Mesodermal cell (in vitro differentiated cells): ENCODE measurements at regions not wholly inside any gene's neighbourhood (a gene's known extent, or its start where the extent isn't known, plus 50 kb on each side); places are given as distances from the start of the nearest gene placed in this dataset.

Experiments
- H3K27ac ChIP-seq: 2 replicates; pipeline ENCODE4 v1.7.0; 2013; ENCODE audit warnings: mild to moderate bottlenecking, low read depth, low read length, moderate library complexity; ENCODE audit not compliant: severe bottlenecking
- H3K36me3 ChIP-seq: 2 replicates; pipeline ENCODE4 v1.7.1; 2013; ENCODE audit warnings: mild to moderate bottlenecking, low read length, moderate library complexity; ENCODE audit not compliant: control insufficient read depth, insufficient read depth
- H3K4me1 ChIP-seq: one replicate; pipeline ENCODE4 v1.7.1; 2013; ENCODE audit warnings: mild to moderate bottlenecking, low read length; ENCODE audit not compliant: insufficient read depth, control insufficient read depth, poor library complexity, severe bottlenecking
- H3K4me3 ChIP-seq: 2 replicates; pipeline ENCODE4 v1.7.0; 2013; ENCODE audit warnings: low read length, control low read depth, mild to moderate bottlenecking; ENCODE audit not compliant: insufficient read depth, poor library complexity, severe bottlenecking; ENCODE audit errors: extremely low read depth
- H3K9me3 ChIP-seq: 2 replicates; pipeline ENCODE4 v1.7.1; 2013; ENCODE audit warnings: mild to moderate bottlenecking, low read length, moderate library complexity; ENCODE audit not compliant: control insufficient read depth
- WGBS, 2 experiments: methylation state at CpG; one replicate each; pipeline ENCODE4 v1.1.5; 2013; ENCODE audit warnings: missing lambda C conversion rate in 2 of 2; ENCODE audit not compliant: insufficient coverage in 2 of 2; 5-methylcytosine and 5-hydroxymethylcytosine counted together

DNA sequence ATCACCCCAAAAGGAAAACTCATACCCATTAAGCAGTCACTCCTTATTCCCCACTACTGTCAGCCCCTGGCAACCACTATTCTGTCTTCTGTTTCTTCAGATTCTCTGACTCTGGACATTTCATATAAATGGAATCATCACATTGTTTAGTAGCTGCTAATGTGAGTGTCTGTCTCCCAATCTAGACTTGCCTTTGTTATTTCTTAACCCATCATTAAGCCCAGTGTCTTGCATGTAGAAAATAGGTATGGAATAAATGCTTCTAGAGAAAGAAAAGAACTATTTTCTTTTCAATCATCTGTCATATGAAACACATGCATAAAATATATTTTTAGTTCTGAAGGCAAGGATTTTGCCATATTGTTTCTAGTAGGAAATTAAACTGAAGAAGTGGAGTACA lies 610.0 kb downstream of the PLPP3 start:
- Histone ChIP-seq H3K9me3 (no peaks in the 10 kb centered on the region), H3K4me1 (no peaks in the 10 kb centered on the region), H3K36me3 (no peaks in the 10 kb centered on the region), H3K4me3 (no peak overlapping the region), H3K27ac (no peak overlapping the region)

DNA sequence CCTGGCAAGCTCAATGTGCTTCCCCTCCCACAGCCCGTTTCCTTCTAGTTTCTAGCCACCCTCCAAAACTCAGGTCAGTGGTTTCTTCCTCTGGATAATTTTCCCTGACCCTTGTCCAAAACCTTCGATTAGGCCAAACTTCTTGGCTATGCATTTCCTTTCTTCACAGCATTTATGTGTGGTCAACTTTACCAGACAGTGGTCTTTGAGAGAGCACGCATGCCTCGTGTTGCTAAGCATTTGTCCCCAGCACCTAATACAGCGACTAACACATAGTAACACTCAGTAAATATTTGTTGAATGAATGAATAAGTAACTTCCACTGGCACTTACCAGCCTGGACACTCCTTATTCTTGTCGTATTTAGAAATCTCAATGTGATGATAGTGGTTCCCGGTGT lies 610.7 kb downstream of the PLPP3 start:
- Histone ChIP-seq H3K36me3 (no peaks in the 10 kb centered on the region), H3K27ac (no peak overlapping the region), H3K4me3 (no peak overlapping the region), H3K9me3 (no peaks in the 10 kb centered on the region), H3K4me1 (no peaks in the 10 kb centered on the region)
- WGBS, 2 experiments: 93 to 98% methylated on average over 1 to 4 of the region's 7 CpGs

DNA sequence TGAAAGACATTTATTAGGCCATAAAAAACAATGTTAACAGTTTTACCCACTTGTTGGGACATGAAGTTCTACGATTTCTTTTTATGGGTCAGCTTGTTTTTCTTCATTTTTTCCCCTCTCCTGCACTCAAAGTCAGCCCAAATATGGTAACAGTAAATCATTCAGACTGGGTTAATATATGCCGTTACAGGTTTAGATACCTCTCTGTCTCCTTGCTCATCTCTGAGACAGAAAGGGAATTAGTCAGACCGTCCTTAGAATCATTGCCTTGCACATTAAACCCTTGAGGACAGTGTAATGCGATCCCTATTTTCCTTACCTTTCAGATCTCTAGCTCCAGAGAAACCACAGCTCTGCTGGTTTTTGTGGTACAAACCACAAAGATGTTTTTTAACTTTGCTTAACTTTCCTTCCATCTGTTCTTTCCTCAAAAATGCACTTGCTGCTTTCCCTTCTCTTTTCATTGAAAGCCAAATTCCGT lies 613.3 kb downstream of the PLPP3 start:
- H3K4me1 ChIP-seq: no peaks in the 10 kb centered on the region
- 88 to 95% methylated on average over 5 of the region's 5 CpGs for WGBS, 2 experiments

DNA sequence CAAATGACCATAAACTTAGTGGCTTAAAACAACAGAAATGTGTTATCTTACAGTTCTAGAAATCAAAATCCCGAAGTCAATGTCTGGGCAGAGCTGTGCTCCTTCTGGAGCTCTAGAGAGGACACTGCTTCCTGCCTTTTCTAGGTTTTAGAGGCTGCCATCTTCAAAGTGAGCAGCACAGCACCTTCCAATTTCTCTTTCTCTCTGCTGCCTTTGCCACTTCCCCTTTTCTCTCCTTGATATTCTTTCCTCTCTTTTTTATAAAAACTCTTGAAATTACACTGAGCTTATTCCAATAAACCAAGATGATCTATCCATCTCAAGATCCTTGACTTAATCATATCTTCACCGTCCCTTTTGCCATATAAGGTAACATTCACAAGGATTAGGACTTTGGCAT lies 616.9 kb downstream of the PLPP3 start:
- WGBS, 2 experiments: 78 to 88% methylated on average over 1 of the region's 2 CpGs
- H3K4me1 ChIP-seq: no peaks in the 10 kb centered on the region
- H3K36me3 ChIP-seq: no peaks in the 10 kb centered on the region
- H3K4me3 ChIP-seq: no peak overlapping the region
- H3K9me3 ChIP-seq: no peaks in the 10 kb centered on the region
- no peak overlapping the region for H3K27ac ChIP-seq

More for the DNA sequence above, 613.3 kb downstream of the PLPP3 start:
- Histone ChIP-seq H3K9me3 (no peaks in the 10 kb centered on the region), H3K27ac (no peak overlapping the region), H3K36me3 (no peaks in the 10 kb centered on the region), H3K4me3 (no peak overlapping the region)

DNA sequence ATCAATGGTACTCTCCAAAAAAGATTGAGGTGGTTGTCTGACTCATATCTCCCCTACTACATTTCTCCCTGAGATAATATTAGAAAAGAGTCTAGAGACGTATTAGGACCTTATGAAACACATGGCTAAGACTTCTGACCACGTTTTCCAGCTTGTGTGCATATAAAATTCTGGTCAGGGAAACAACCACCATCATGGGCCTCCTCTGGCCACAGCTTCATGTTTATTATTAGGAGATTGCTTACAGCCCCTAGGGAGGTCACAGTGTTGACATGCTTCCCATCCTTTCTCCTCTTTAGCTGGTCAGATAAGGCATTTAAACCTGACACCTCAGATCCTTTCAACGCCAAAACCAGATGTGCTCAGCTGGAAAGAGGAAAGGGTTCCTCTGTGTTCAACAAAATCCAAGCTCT lies 620.2 kb downstream of the PLPP3 start:
- H3K27ac ChIP-seq: no peak overlapping the region
- WGBS, 2 experiments: 88% methylated on average over 2 of the region's 3 CpGs; no CpG with 5 or more reads in 1 of the 2 experiments
- no peaks in the 10 kb centered on the region for H3K4me1 ChIP-seq
- no peaks in the 10 kb centered on the region for H3K9me3 ChIP-seq
- no peaks in the 10 kb centered on the region for H3K36me3 ChIP-seq
- no peak overlapping the region for H3K4me3 ChIP-seq

DNA sequence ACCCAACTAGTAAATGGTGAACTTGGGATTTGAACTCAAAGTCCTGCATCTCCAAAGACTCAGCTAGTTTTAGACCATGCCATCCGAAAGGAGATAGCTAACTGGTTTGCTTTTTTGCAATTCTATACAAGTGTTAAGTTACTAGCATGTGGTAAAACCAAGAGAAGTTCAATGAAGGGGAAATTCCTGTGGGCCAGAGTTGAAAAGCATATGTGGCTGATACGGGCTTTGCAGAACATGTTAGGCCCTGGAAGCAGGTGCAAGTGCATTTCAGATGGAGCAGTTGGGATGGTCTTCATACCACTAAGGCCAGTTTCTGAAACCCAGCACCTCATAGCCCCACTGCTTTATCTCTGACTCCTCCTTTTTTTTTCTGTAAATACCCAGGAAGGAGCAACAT lies 620.9 kb downstream of the PLPP3 start:
- Histone ChIP-seq H3K36me3 (no peaks in the 10 kb centered on the region), H3K4me1 (no peaks in the 10 kb centered on the region), H3K4me3 (no peak overlapping the region), H3K27ac (no peak overlapping the region), H3K9me3 (no peaks in the 10 kb centered on the region)
- WGBS, 2 experiments: 67 to 74% methylated on average over 2 of the region's 2 CpGs

DNA sequence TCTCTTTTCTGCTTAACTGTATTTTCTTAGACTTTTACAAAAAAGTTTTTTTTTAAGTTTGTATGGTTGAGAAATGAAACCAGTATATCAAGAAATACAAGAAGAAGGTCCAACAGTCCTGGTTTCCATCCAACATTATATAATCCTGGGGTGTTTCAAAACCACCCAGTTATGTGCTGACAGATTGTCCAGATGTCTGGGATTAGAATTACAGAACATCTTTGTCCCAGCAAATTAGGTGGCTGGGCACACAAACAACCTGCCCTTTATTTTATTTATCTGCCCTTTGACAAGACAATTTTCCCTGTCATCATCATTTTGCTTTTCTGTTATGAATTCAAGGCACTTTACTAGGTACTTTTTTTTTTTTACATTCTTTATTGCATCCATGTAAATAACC lies 622.1 kb downstream of the PLPP3 start:
- H3K4me1 ChIP-seq: no peaks in the 10 kb centered on the region
- H3K9me3 ChIP-seq: no peaks in the 10 kb centered on the region
- H3K36me3 ChIP-seq: no peaks in the 10 kb centered on the region
- no peak overlapping the region for H3K4me3 ChIP-seq
- H3K27ac ChIP-seq: no peak overlapping the region

DNA sequence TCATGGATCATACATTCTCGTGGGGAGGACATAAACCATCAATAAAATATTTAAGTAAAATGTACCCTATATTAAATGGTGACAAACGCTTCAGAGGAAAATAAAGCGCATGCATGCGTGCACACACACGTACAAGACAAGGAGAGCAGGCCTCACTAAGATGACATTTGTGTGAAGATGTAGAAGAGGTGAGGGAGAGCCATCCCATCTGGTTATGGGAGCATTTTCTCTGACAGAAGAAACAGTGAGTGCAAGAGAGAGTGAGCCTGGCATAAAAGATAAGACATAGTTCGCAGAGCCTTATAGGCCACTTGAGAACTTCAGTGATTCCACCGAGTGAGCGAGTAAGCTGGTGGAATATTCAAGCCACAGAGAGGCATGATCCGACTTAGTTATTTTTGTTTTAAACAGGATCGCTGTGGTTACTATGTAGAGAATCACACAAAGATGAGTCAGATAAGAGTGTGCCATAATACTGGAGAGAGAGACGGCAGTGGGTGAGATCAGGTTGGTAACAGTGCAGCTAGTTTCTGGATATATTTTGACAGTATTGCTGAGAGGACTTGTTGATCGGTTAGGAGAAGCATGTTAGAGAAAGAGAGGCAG lies 624.2 kb downstream of the PLPP3 start:
- no peaks in the 10 kb centered on the region for H3K9me3 ChIP-seq
- H3K27ac ChIP-seq: no peak overlapping the region
- H3K4me3 ChIP-seq: no peak overlapping the region
- H3K4me1 ChIP-seq: no peaks in the 10 kb centered on the region
- WGBS, 2 experiments: 93 to 98% methylated on average over 11 of the region's 12 CpGs
- no peaks in the 10 kb centered on the region for H3K36me3 ChIP-seq

DNA sequence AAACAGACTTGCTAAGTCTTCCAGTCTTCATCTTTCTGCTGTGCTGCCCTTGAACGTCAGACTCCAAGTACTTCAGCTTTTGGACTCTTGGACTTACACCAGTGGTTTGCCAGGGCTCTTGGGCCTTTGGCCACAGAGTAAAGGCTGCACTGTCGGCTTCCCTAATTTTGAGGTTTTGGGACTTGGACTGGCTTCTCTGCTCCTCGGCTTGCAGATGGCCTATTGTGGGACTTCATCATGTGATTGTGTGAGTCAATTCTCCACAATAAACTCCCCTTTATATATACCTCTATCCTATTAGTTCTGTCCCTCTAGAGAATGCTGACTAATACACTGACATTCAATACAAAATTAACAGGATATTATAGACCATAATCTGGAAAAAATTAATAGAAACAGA lies 628.1 kb downstream of the PLPP3 start:
- Histone ChIP-seq H3K36me3 (no peaks in the 10 kb centered on the region), H3K9me3 (no peaks in the 10 kb centered on the region), H3K4me3 (no peak overlapping the region), H3K4me1 (no peaks in the 10 kb centered on the region), H3K27ac (no peak overlapping the region)
- WGBS, 2 experiments: 80 to 93% methylated on average over 1 to 2 of the region's 3 CpGs

DNA sequence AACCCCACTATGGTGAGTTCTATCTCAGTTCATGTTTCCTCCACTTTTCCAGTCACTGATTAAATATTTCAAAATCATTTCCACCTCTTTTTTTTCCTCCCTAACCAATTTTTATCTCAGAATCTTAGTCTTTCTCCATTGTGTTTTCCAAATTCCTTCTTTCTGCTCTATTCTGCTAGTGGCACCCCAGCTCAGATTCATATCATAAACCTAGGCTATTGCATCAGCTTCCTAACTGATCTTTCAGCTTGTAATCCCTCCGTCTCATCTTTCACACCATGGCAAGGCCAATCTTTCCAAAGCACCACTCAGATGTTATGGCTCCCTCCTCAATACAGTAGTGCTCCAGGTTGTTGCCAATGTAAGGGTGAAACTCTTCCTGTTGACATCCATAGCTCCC lies 631.9 kb downstream of the PLPP3 start:
- no peak overlapping the region for H3K4me3 ChIP-seq
- H3K27ac ChIP-seq: no peak overlapping the region
- no peaks in the 10 kb centered on the region for H3K4me1 ChIP-seq
- no peaks in the 10 kb centered on the region for H3K9me3 ChIP-seq
- no peaks in the 10 kb centered on the region for H3K36me3 ChIP-seq
- whole genome bisulfite sequencing, 2 experiments: 78 to 100% methylated on average over 1 of the region's 1 CpG

DNA sequence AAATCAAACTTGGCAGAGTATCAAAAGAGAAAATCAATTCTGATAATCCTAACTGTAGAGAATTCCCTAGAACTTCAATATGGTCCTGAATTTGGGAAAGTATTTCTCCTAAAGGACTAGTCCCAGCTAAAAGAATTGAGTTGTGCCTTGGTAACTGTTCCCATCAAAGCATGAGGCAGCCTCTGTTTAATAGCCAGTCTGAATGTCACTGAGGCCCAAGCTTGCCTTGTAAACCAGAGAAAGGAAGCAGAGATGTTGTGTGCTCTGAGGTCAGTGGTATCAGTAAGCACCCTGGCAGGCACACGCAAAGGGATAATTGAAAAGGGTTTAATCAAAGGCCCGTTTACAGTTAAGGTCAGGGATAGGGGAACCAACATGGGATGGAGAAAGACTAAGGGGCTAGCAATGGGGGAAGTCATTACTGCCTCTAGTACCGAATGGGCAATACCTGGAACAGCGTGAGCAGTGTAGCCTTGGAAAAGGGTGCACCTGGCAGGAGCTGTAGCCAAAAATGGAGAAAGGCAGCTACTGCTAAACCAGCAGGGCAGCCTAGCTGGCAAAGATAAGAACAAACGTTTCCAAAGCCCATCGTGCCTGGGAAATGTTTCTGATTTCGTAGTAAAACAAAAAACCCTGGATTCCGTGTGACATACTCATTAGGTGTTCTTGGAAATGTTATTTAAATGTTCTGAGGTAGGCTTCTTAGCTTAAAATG lies 635.5 kb downstream of the PLPP3 start:
- H3K4me1 ChIP-seq: no peaks in the 10 kb centered on the region
- H3K4me3 ChIP-seq: no peak overlapping the region
- H3K9me3 ChIP-seq: no peaks in the 10 kb centered on the region
- no peak overlapping the region for H3K27ac ChIP-seq
- H3K36me3 ChIP-seq: no peaks in the 10 kb centered on the region
- WGBS, 2 experiments: 59 to 68% methylated on average over 7 to 8 of the region's 8 CpGs
